H1 (cell line): ENCODE measurements at regions not wholly inside any gene's neighbourhood (a gene's known extent, or its start where the extent isn't known, plus 50 kb on each side); places are given as distances from the start of the nearest gene placed in this dataset.

Experiments
- CTCF ChIA-PET: fragments of 300-600 bp; sonication (Branson Sonifier 250); formaldehyde crosslinking; loops from one replicate; lab custom pipeline; 2021; ENCODE audit not compliant: partially characterized antibody; lab: Charles Lee
- POLR2A ChIA-PET: fragments of 300-600 bp; sonication (Branson Sonifier 250); formaldehyde crosslinking; loops from one replicate; lab custom pipeline; 2021; ENCODE audit warnings: inconsistent platforms; ENCODE audit not compliant: partially characterized antibody; lab: Charles Lee
- DNase-seq, 2 experiments: peaks; one replicate each; pipeline versions ENCODE4 v3.0.0 to v3.0.0-alpha.2; 2010 to 2022; ENCODE audit warnings: low spot score in 2 of 2, low read depth in 1 of 2, mixed read lengths in 1 of 2
- FAIRE-seq: peaks from 2 replicates; lab custom pipeline; 2011; peaks lifted over from hg19 to GRCh38; lab: Jason Lieb, UNC
- H2AFZ ChIP-seq: 2 replicates; pipeline ENCODE4 v1.8.1; 2012; ENCODE audit warnings: low read length, inconsistent platforms
- H2AK5ac ChIP-seq: 2 replicates; pipeline ENCODE4 v1.6.1; 2013; ENCODE audit warnings: low read depth, low read length
- H2BK120ac ChIP-seq: replicated peaks from 2 replicates; pipeline ENCODE3; 2013; ENCODE audit warnings: low read depth, low read length, inconsistent platforms
- H2BK12ac ChIP-seq: 2 replicates; pipeline ENCODE4 v1.6.1; 2013; ENCODE audit warnings: low read depth, low read length
- H2BK15ac ChIP-seq: 2 replicates; pipeline ENCODE4 v1.6.1; 2013; ENCODE audit warnings: low read length
- H2BK20ac ChIP-seq: 2 replicates; pipeline ENCODE4 v1.6.1; 2013; ENCODE audit warnings: low read length
- H2BK5ac ChIP-seq: 2 replicates; pipeline ENCODE4 v1.6.1; 2013; ENCODE audit warnings: low read depth, low read length
- H3K14ac ChIP-seq: 2 replicates; pipeline ENCODE4 v1.6.1; 2013; ENCODE audit warnings: inconsistent platforms; ENCODE audit not compliant: insufficient read length
- H3K18ac ChIP-seq: 2 replicates; pipeline ENCODE4 v1.6.1; 2013; ENCODE audit warnings: low read length; ENCODE audit errors: extremely low read depth
- H3K23ac ChIP-seq: 2 replicates; pipeline ENCODE4 v1.6.1; 2013; ENCODE audit warnings: inconsistent platforms; ENCODE audit not compliant: insufficient read length
- H3K23me2 ChIP-seq: 2 replicates; pipeline ENCODE4 v1.6.1; 2013; ENCODE audit warnings: low read depth, low read length
- H3K27ac ChIP-seq: 2 replicates; pipeline ENCODE4 v1.6.1; 2011; ENCODE audit warnings: low read depth, low read length, inconsistent platforms
- H3K27me3 ChIP-seq, 4 experiments: replicated peaks in 1 of 4; 1 replicate in 1 of 4; 2 replicates in 3 of 4; pipeline versions ENCODE4 v1.6.1 to v1.8.1; 2011 to 2013; ENCODE audit warnings: low read length in 3 of 4, mild to moderate bottlenecking in 3 of 4, inconsistent platforms in 2 of 4, mixed read lengths in 2 of 4, moderate library complexity in 1 of 4; ENCODE audit not compliant: control insufficient read depth in 3 of 4, insufficient read depth in 3 of 4; ENCODE audit errors: extremely low read depth in 1 of 4
- H3K36me3 ChIP-seq, 4 experiments: 2 replicates each; pipeline versions ENCODE4 v1.6.1 to v1.8.1; 2011 to 2013; ENCODE audit warnings: mild to moderate bottlenecking in 4 of 4, low read length in 3 of 4, moderate library complexity in 2 of 4, control low read depth in 1 of 4, inconsistent platforms in 1 of 4; ENCODE audit not compliant: insufficient read depth in 4 of 4, control insufficient read depth in 2 of 4
- H3K4ac ChIP-seq: replicated peaks from 2 replicates; pipeline ENCODE3; 2013; ENCODE audit warnings: low read length, low read depth, mixed read lengths, inconsistent platforms; ENCODE audit not compliant: insufficient read length
- H3K4me1 ChIP-seq, 4 experiments: replicated peaks in 1 of 4; 1 replicate in 1 of 4; 2 replicates in 3 of 4; pipeline versions ENCODE4 v1.6.1 to v1.8.1; 2011 to 2013; ENCODE audit warnings: low read length in 3 of 4, inconsistent platforms in 2 of 4, mixed read lengths in 1 of 4; ENCODE audit not compliant: insufficient read depth in 4 of 4, control insufficient read depth in 3 of 4
- H3K4me2 ChIP-seq, 2 experiments: 2 replicates each; pipeline versions ENCODE4 v1.6.1 to v1.8.1; 2011 to 2013; ENCODE audit warnings: low read depth in 2 of 2, low read length in 2 of 2, control low read depth in 1 of 2, inconsistent platforms in 1 of 2, mild to moderate bottlenecking in 1 of 2; ENCODE audit not compliant: insufficient read depth in 1 of 2
- H3K4me3 ChIP-seq, 4 experiments: fragments of 200-600, 300-600 bp in 1 of 4; sonication (generic), shearing (Covaris generic), sonication (Bioruptor Twin) in 1 of 4; 2 replicates each; pipeline versions ENCODE4 v1.5.1 to v1.8.1; 2011 to 2016; ENCODE audit warnings: low read length in 4 of 4, low read depth in 3 of 4, control low read depth in 2 of 4, inconsistent platforms in 2 of 4, mild to moderate bottlenecking in 2 of 4, mixed read lengths in 1 of 4, moderate library complexity in 1 of 4; ENCODE audit not compliant: insufficient read depth in 2 of 4; ENCODE audit errors: extremely low read depth in 1 of 4
- H3K56ac ChIP-seq: replicated peaks from 2 replicates; pipeline ENCODE3; 2013; ENCODE audit warnings: low read depth, mild to moderate bottlenecking, mixed read lengths, low read length, inconsistent platforms; ENCODE audit not compliant: insufficient read length
- H3K79me1 ChIP-seq: 2 replicates; pipeline ENCODE4 v1.6.1; 2013; ENCODE audit warnings: low read depth, low read length, control low read depth
- H3K79me2 ChIP-seq, 2 experiments: 2 replicates each; pipeline versions ENCODE4 v1.6.1 to v1.8.1; 2012 to 2013; ENCODE audit warnings: low read length in 2 of 2, mild to moderate bottlenecking in 2 of 2, inconsistent platforms in 1 of 2; ENCODE audit not compliant: insufficient read depth in 2 of 2, control insufficient read depth in 1 of 2
- H3K9ac ChIP-seq, 4 experiments: replicated peaks in 1 of 4; 1 replicate in 1 of 4; 2 replicates in 3 of 4; pipeline versions ENCODE4 v1.6.1 to v1.8.1; 2011 to 2013; ENCODE audit warnings: low read depth in 3 of 4, low read length in 3 of 4, control low read depth in 2 of 4, mild to moderate bottlenecking in 2 of 4, moderate library complexity in 2 of 4, inconsistent platforms in 1 of 4; ENCODE audit errors: extremely low read depth in 1 of 4
- H3K9me3 ChIP-seq, 2 experiments: 2 replicates each; pipeline versions ENCODE4 v1.6.1 to v1.8.1; 2012 to 2013; ENCODE audit warnings: mild to moderate bottlenecking in 2 of 2, moderate library complexity in 2 of 2, control low read depth in 1 of 2, inconsistent platforms in 1 of 2, low read depth in 1 of 2, low read length in 1 of 2, mixed read lengths in 1 of 2; ENCODE audit not compliant: insufficient read depth in 2 of 2
- H4K20me1 ChIP-seq, 2 experiments: replicated peaks in 1 of 2; 2 replicates each; pipeline versions ENCODE3 to v1.8.1; 2011 to 2013; ENCODE audit warnings: inconsistent platforms in 2 of 2, low read length in 2 of 2, mild to moderate bottlenecking in 1 of 2; ENCODE audit not compliant: insufficient read depth in 2 of 2, control insufficient read depth in 1 of 2
- H4K5ac ChIP-seq: 2 replicates; pipeline ENCODE4 v1.6.1; 2013; ENCODE audit warnings: low read length, low read depth, mixed read lengths, inconsistent platforms; ENCODE audit not compliant: insufficient read length
- H4K8ac ChIP-seq: 2 replicates; pipeline ENCODE4 v1.8.0; 2013; ENCODE audit warnings: mild to moderate bottlenecking, moderate library complexity, low read length, inconsistent platforms; ENCODE audit not compliant: insufficient read depth; ENCODE audit errors: extremely low read depth
- H4K91ac ChIP-seq: replicated peaks from 2 replicates; pipeline ENCODE3; 2013; ENCODE audit warnings: low read length, mixed read lengths, inconsistent platforms; ENCODE audit not compliant: insufficient read length
- ATF2 ChIP-seq: IDR thresholded peaks from 2 replicates; pipeline ENCODE4 v1.6.1; 2012; ENCODE audit warnings: low read length, inconsistent platforms
- BRCA1 ChIP-seq: IDR thresholded peaks from 2 replicates; pipeline ENCODE4 v1.6.1; 2012; ENCODE audit warnings: low read depth, low read length, improper control_type of control experiment
- CBX8 ChIP-seq: fragments of 300-800, 300-1000 bp; sonication (generic); IDR thresholded peaks from 2 replicates; pipeline ENCODE4 v1.7.1; 2016; ENCODE audit warnings: low read depth, low read length, borderline replicate concordance
- E2F6 ChIP-seq: IDR thresholded peaks from 2 replicates; pipeline ENCODE4 v1.6.1; 2012; ENCODE audit warnings: inconsistent platforms
- EP300 ChIP-seq, 2 experiments: IDR thresholded peaks; 1 replicate in 1 of 2; 2 replicates in 1 of 2; pipeline ENCODE4 v1.6.1; 2011 to 2012; ENCODE audit warnings: low read depth in 2 of 2, low read length in 2 of 2, mild to moderate bottlenecking in 2 of 2, borderline replicate concordance in 1 of 2, inconsistent platforms in 1 of 2, moderate library complexity in 1 of 2
- SIX5 ChIP-seq: IDR thresholded peaks from 2 replicates; pipeline ENCODE4 v1.6.1; 2011; ENCODE audit warnings: mild to moderate bottlenecking, low read depth, low read length
- SRF ChIP-seq: IDR thresholded peaks from 2 replicates; pipeline ENCODE4 v1.6.1; 2011; ENCODE audit warnings: mild to moderate bottlenecking, low read depth, low read length, moderate library complexity
- SUZ12 ChIP-seq: fragments of 200-600 bp; sonication (generic); IDR thresholded peaks from 2 replicates; pipeline ENCODE4 v1.6.1; 2012; ENCODE audit warnings: mild to moderate bottlenecking, inconsistent platforms, low read length, moderate library complexity, mixed read lengths
- TEAD4 ChIP-seq: IDR thresholded peaks from 2 replicates; pipeline ENCODE4 v1.6.1; 2012; ENCODE audit warnings: low read depth, low read length, inconsistent platforms, mixed read lengths
- USF2 ChIP-seq: IDR thresholded peaks from 2 replicates; pipeline ENCODE4 v1.6.1; 2011; ENCODE audit warnings: low read length, improper control_type of control experiment
- ZNF274 ChIP-seq: IDR thresholded peaks from 2 replicates; pipeline ENCODE4 v1.7.0; 2012; ENCODE audit warnings: low read length, borderline replicate concordance; ENCODE audit errors: extremely low read depth
- WGBS, 2 experiments: shearing (Covaris generic) in 1 of 2; methylation state at CpG; one replicate each; pipeline versions ENCODE4 v1.1.6 to v1.1.7; 2013 to 2015; ENCODE audit warnings: low lambda C conversion rate in 2 of 2, mixed read lengths in 2 of 2, inconsistent platforms in 1 of 2, low coverage in 1 of 2, missing lambda C conversion rate in 1 of 2; ENCODE audit not compliant: insufficient replicate concordance in 2 of 2, insufficient coverage in 1 of 2, insufficient read length in 1 of 2; ENCODE audit errors: extremely low coverage in 1 of 2, missing lambda C conversion rate in 1 of 2; 5-methylcytosine and 5-hydroxymethylcytosine counted together

GRCh38 chr3:6549296-6549695 lies 311.6 kb upstream of the GRM7 start:
- Histone ChIP-seq H2BK120ac (no peak overlapping the region), H3K23me2 (no peaks in the 10 kb centered on the region), H3K23ac (no peak overlapping the region), H2BK20ac (no peak overlapping the region), H3K4me1 (0 out of 7 replicates have a peak, but pooled peaks cover 0 to 2% (median 0%) of the 10 kb centered on the region in 4 experiments), H4K8ac (no peak overlapping the region), H3K9me3 (peaks cover 9 to 13% of the 10 kb centered on the region in 2 experiments; a peak in 3 of 4 replicates), H2AK5ac (no peak overlapping the region), H3K79me2 (no peaks in the 10 kb centered on the region), H3K27ac (no peak overlapping the region), H3K9ac (no peak overlapping the region), H2BK12ac (no peak overlapping the region), H3K4me2 (no peak overlapping the region), H3K18ac (no peak overlapping the region), H4K91ac (no peak overlapping the region), H2BK15ac (no peak overlapping the region), H3K27me3 (no peaks in the 10 kb centered on the region), H4K20me1 (no peaks in the 10 kb centered on the region), H3K14ac (no peak overlapping the region), H2AFZ (no peak overlapping the region), H4K5ac (no peak overlapping the region), H3K36me3 (no peaks in the 10 kb centered on the region), H3K4me3 (no peak overlapping the region), H3K56ac (no peak overlapping the region), H2BK5ac (no peak overlapping the region), H3K4ac (no peak overlapping the region), H3K79me1 (no peaks in the 10 kb centered on the region)
- CTCF ChIA-PET: no interaction called here
- FAIRE-seq (no peak), DNase-seq (no peak)
- 90% methylated on average over 4 of the region's 4 CpGs; no CpG with 5 or more reads in 1 of the 2 experiments for WGBS, 2 experiments
- POLR2A ChIA-PET: no interaction called here
- TF ChIP-seq SUZ12 (no peak), TEAD4 (no peak), SIX5 (no peak), USF2 (no peak), CBX8 (no peak), E2F6 (no peak), SRF (no peak), ZNF274 (no peak), ATF2 (no peak), BRCA1 (no peak), EP300 (IDR thresholded peaks at IDR 0.05; ENCODE audit: borderline replicate concordance in 1 of 2, low read depth in 2 of 2, low read length in 2 of 2) (no peak)
